D341Med (cell line): ENCODE measurements at regions not wholly inside any gene's neighbourhood (a gene's known extent, or its start where the extent isn't known, plus 50 kb on each side); places are given as distances from the start of the nearest gene placed in this dataset.

ENCODE experiments used
- DNase-seq: peaks from one replicate; pipeline ENCODE4 v3.0.0; 2012; ENCODE audit warnings: low spot score

- no peak for DNase-seq
Measured at GRCh38 chr10:36630267-36630666, 495.1 kb upstream of the ANKRD30A start.

GRCh38 chr10:36629476-36629875 is 495.9 kb upstream of the ANKRD30A start:
- no peak for DNase-seq

- no peak for DNase-seq
Measured at GRCh38 chr10:36624551-36625100, 500.8 kb upstream of the ANKRD30A start.

- DNase-seq, result no peak
Measured at GRCh38 chr10:36621346-36621745, 504.1 kb upstream of the ANKRD30A start.

GRCh38 chr10:36612436-36612835 is 513.0 kb upstream of the ANKRD30A start:
- DNase-seq, result no peak

- no peak for DNase-seq
Measured at GRCh38 chr10:36608866-36609265, 516.5 kb upstream of the ANKRD30A start.

DNA sequence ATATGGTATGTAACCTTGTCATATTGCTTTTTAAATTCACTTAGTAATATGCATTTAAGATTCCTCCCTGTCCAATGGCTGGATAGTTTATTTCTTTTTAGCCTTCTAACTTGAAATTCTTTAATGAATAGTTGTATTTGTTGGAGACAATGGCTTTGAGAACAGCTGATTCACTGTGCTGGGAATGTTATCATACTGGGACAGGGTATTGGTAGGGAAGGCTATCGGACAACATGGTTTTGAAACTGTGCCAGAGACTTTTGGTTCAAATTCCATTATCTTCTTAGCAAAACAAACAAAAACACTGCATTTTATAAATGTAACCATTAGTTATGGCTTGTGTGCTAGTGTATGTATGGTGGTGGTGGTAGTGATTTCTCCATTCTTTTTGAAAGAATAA is 517.1 kb upstream of the ANKRD30A start:
- no peak for DNase-seq

DNA sequence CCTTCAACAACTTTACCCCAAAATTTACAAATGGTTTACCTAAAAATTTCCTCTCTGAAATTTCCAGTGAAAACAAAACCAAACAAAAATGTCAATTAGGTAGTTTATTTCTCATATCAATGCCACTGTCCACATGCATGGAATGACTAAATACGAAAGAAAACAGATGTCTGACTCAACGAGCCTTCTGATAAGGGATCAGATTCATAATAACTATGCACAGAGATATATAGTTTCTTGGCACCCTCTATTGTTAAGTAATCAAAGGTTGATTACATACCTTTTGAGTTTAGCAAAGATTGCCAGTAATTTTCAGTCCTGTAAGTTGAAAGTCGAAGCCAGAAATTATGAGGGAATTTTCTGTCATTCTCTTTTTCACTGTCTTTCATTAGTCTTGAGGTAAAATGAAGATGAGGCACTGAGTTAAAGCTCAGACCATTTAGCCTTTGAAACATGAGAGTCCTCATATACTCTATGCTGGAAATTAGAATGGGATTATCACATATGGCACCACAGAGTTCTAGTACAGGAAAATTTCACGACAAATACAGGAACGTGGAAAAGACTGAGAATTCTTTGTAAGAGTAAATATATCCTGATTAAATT is 519.1 kb upstream of the ANKRD30A start:
- no peak for DNase-seq

DNA sequence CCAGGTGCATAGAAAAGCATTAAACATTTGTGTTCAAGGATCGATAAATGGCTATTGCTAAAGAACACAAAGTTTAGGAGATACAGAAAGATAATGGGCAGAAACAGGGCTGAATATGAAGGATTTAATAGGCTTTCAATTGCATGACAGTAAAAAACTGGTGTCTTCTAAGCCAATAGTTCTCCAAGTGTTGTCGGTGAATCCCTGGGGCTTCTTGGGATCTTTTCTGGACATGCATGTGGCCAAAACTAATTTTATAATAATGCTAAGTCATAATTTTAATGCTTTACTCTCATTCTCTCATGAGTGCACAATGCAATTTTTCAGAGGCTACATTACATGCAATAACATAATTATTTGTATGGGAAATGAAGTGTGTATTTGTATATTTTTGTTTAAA is 521.1 kb upstream of the ANKRD30A start:
- no peak for DNase-seq

- DNase-seq, result no peak
Measured at GRCh38 chr10:36603688-36604087, 521.7 kb upstream of the ANKRD30A start.

- DNase-seq, result no peak
Measured at GRCh38 chr10:36602374-36602773, 523.0 kb upstream of the ANKRD30A start.

GRCh38 chr10:36597756-36598320 is 527.6 kb upstream of the ANKRD30A start:
- DNase-seq, result no peak

- no peak for DNase-seq
Measured at GRCh38 chr10:36592964-36593363, 532.4 kb upstream of the ANKRD30A start.

DNA sequence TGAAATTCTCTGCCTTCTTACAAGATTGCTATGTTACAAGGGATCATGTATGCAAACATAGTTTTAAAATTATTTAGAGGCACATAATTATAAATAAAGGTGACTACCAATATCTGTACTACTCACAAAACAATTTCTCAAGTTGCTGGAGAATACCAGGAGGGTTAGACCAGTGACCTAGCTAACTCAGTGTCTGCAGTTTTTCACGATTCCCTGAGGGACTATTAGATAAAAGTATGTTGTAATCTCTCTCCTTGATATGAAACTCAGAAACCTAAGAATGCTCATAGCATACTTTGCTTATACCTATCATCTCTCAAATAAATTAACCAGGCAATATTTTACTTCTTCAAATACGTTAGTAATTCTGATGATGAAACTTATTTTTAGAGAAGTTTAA is 534.0 kb upstream of the ANKRD30A start:
- DNase-seq, result no peak

- DNase-seq, result no peak
Measured at GRCh38 chr10:36583690-36584089, 541.7 kb upstream of the ANKRD30A start.

GRCh38 chr10:36581237-36581636 is 544.2 kb upstream of the ANKRD30A start:
- no peak for DNase-seq

DNA sequence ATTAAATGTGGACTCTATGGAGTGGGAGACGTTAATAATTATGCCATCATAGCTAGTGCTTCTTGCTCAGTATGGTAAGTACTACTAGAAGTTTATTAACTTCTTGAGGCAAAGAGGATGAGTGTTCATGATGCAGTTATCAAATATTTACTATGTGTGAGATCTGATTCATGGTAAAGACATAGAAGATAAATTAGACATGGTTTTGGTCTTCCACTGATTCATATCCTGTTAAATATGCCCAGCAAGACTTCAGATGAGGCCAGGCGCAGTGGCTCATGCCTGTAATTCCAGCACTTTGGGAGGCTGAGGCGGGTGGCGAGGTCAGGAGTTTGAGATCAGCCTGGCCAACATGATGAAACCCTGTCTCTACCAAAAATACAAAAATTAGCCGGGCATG is 547.1 kb upstream of the ANKRD30A start:
- no peak for DNase-seq

DNA sequence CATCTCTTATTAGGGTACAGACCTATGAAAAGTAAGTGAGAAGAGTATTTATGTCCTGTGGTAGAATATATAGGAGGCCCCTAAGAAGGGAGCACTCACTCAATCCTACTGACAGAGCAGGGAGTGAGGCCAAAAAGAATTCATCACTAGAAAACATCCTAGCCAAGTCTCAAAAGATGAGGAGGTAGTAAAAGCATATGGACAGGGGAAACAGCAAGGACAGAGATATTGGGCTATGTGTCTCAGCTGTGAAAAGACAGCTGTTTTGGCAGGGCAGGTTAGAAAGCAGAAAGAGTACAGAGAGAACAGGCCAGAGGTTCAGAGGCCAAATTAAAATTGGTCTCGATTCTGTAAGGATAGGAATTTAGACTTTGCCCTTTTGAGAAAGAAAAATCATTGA is 548.3 kb upstream of the ANKRD30A start:
- DNase-seq, result no peak

DNA sequence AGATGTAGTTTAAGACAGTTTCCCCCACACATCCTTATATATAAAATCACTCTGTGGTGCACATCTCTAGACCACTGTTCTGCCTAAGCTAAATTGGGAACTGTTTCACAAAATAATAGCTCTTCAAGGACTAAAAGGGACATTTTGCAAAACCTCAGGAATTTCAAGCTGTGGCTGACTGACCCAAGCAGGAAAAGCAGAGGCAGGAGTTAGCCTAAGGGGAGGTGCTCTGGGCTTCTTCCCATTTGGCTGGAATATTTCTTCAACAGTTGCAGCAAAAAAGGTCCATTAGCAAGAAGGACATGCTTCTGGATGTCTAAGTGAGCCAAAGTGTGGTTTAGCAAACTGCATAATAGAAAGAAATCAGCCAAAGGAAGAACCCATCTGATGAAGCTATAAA is 551.2 kb upstream of the ANKRD30A start:
- no peak for DNase-seq

- DNase-seq, result no peak
Measured at GRCh38 chr10:36573246-36573645, 552.2 kb upstream of the ANKRD30A start.

DNA sequence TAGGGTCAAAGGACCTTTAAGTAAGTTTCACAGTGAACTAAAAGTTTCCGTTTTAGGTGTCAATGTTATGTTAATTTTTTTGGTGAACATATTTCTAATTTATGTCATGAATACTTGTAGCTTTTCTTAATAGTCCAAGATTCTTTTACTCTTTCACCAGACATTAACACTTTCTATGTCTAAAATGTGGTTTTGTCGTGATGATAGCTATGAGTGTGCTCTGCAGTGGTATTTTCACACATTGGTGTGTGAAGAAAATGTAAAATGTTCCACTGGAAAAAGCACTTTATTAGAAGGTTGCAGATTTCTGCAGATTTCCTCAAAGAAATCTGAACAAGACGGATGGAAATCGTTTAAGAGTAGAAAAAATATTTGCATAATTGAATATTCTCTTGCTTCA is 561.0 kb upstream of the ANKRD30A start:
- no peak for DNase-seq

DNA sequence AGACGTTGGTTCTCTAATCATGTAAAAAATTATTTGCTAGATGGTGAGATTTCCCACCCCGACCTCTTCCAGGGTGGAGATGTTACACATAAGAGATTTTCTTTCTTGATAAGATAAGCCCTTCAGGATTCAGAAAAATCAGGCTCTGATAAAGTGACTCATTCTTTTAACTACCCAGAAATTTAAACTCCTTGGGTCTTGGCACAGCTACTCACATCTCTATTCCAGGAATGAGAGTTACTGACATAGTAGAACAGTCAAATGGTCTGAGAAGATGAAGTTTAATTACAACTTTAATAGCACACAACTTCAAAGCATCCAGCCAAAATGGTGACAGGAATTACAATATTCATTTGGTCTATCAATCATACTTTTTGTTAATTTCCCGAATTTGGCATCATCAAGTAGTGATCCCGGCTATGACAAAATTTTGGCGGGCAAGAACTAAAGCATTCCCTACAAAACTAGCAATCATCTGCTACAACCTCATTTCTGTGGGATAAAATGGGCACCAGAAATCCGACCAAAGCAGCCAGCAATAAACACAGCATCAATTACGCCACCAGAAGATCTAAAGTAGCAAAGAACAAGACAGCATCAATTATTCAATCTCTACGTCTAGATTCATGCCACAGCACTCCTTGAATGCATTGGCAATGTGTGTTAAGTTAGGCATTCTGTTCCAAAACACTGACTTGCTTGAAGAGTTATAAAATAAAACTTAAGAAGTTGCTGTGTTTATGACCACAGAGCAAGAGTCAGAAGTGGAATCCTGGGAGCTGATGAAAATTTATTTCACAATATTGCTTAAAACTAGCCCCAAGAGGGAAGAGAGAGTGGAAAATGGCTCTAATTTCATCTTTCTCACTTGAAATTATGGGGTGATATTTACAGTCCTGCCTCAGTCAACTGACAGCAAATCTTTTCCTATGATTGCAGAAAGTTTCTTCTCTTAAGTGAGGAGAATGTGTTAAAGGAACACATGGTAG is 565.7 kb upstream of the ANKRD30A start:
- no peak for DNase-seq

DNA sequence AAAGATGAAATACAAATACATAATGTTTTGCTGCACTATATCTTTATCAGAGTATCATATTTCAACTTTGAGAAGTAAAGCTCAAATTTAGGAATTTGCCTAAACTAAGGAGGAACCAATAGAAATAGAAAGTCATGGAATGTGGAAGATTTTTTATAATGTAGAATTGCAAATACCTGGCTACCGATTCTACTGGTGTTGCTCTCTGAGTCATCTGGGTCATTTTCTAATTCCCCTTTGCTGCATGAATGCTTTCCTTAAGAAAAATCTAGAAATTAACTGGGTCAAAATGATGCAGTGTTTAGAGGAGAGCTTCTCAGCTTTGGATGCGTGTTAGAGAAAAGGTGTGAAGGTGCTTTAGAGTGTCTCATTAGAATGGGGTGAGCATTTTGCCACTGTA is 568.9 kb upstream of the ANKRD30A start:
- no peak for DNase-seq
